ENCODE measurements at regions not wholly inside any gene's neighbourhood (a gene's known extent, or its start where the extent isn't known, plus 50 kb on each side); places are given as distances from the start of the nearest gene placed in this dataset.

DNA sequence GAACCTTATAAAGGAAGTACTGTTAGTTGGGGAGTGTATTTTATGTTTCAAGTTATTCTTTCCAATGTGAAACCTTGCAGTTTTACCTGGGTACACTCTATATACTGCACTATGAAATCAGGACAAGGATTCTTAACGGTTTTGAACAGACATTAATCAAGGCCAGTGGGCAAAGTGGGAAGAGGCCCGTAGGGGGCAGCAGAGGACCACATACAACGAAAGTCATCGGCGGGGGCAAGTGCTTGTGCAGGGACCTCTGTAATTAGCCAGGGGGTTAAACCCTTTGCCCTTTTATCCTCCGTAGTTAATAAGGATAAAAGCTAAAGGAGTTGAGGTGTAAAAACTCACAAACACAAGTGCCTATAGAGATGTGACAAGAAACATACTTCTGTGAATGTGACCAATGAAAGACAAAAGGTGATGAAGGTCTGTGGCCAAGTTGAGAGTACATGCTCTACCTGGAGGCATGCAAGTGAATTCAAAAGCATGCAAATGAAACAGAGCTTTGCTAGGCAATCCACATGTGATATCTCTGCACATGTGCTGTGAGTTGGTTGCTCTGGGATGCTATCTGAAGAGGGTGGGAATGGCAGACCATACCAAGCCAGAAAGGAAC lies 392.7 kb upstream of the MAN1A1 start:
- H3K36me3 ChIP-seq (ENCODE audit: low read depth) = no peaks in the 10 kb centered on the region
- peak; percentile 56 to 86 (median 74) for DNase-seq
- no peaks in the 10 kb centered on the region for H3K4me1 ChIP-seq (ENCODE audit: low read depth)
- no peaks in the 10 kb centered on the region for H3K9me3 ChIP-seq
- TF ChIP-seq CTCF (IDR thresholded peaks at IDR 0.05) = peak; percentile 71
- peak; percentile 64 for ATAC-seq
- intact Hi-C loops (cut with DNase I, micrococcal nuclease) = loop anchor here in 1 of 2 donors (10.0 kb wide), 1 partner anchor 613 kb away; no protein-coding TSS in a partner anchor
- H3K4me3 ChIP-seq = no peak overlapping the region

DNA sequence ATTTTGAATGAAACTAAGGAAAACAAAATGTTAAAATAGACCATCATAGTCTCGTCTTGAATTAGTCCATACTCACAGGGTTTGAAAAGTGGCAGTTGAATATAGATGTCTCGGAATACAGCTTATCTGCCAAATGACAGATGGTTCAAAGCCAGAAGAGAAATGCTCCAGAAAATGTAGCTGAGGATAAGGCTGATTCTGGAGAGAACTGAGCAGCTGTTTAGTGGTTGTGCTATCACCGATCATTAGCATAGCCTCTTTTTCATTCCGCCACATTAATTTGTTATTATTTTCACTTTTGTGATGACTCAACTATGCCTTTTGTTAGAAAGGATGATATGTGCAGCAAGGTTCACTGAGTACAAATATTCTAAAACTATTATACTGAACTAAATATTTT lies 390.2 kb upstream of the MAN1A1 start:
- intact Hi-C loops (cut with DNase I, micrococcal nuclease) = loop anchor here in 1 of 2 donors (10.0 kb wide), 1 partner anchor 615 kb away; no protein-coding TSS in a partner anchor
- no peak for TF ChIP-seq CTCF (IDR thresholded peaks at IDR 0.05)
- no peak for DNase-seq
- Histone ChIP-seq H3K4me1 (ENCODE audit: low read depth) (no peaks in the 10 kb centered on the region), H3K4me3 (no peak overlapping the region), H3K9me3 (no peaks in the 10 kb centered on the region), H3K36me3 (ENCODE audit: low read depth) (no peaks in the 10 kb centered on the region)
- ATAC-seq = no peak

GRCh38 chr6:119738425-119738824 lies 388.9 kb upstream of the MAN1A1 start:
- Histone ChIP-seq H3K4me1 (ENCODE audit: low read depth) (no peaks in the 10 kb centered on the region), H3K9me3 (no peaks in the 10 kb centered on the region), H3K36me3 (ENCODE audit: low read depth) (no peaks in the 10 kb centered on the region), H3K4me3 (no peak overlapping the region)
- intact Hi-C loops (cut with DNase I, micrococcal nuclease) = no loop called here
- ATAC-seq (no peak), DNase-seq (no peak)
- TF ChIP-seq CTCF (IDR thresholded peaks at IDR 0.05) = no peak

GRCh38 chr6:119736296-119737021 lies 386.9 kb upstream of the MAN1A1 start:
- no peaks in the 10 kb centered on the region for H3K36me3 ChIP-seq (ENCODE audit: low read depth)
- H3K4me3 ChIP-seq = no peak overlapping the region
- no peak for TF ChIP-seq CTCF (IDR thresholded peaks at IDR 0.05)
- no peak for ATAC-seq
- no peaks in the 10 kb centered on the region for H3K9me3 ChIP-seq
- H3K4me1 ChIP-seq (ENCODE audit: low read depth) = no peaks in the 10 kb centered on the region
- DNase-seq = no peak
- intact Hi-C loops (cut with DNase I, micrococcal nuclease) = no loop called here

DNA sequence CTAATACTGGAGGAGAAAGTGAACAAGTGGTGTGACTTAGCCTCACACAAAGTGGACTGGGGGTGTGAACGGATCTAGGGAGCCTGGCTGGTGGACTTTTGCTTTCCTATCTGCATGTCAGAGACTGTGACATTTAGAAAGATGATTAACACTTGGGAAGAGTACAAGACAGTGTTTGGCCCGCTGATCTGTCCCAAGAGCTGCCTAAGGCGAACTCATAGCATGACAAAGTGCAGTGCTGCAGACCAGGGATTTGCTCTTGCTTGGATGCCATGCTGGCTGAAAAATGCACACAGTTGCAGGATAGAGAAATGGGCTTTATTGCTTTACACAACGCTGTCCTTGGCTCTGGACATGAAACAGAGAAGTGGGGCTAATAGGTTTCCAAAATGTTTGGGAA lies 386.0 kb upstream of the MAN1A1 start:
- TF ChIP-seq CTCF (IDR thresholded peaks at IDR 0.05) = no peak
- Histone ChIP-seq H3K36me3 (ENCODE audit: low read depth) (no peaks in the 10 kb centered on the region), H3K4me3 (no peak overlapping the region), H3K4me1 (ENCODE audit: low read depth) (no peaks in the 10 kb centered on the region), H3K9me3 (no peaks in the 10 kb centered on the region)
- ATAC-seq = no peak
- intact Hi-C loops (cut with DNase I, micrococcal nuclease) = no loop called here
- no peak for DNase-seq
